Breast epithelium (tissue), 3 donors: ENCODE measurements at regions not wholly inside any gene's neighbourhood (a gene's known extent, or its start where the extent isn't known, plus 50 kb on each side); places are given as distances from the start of the nearest gene placed in this dataset.

Experiments used
- CTCF ChIP-seq, 3 donors: fragments of 450-650 bp; IDR thresholded peaks; one replicate each; pipeline ENCODE4 v1.5.1; 2016 to 2017; ENCODE audit warnings: antibody characterized with exemption in 3 of 3, mild to moderate bottlenecking in 3 of 3, moderate library complexity in 3 of 3
- POLR2A ChIP-seq: fragments of 450-650 bp; IDR thresholded peaks from one replicate; pipeline ENCODE4 v1.6.1; 2016; ENCODE audit warnings: antibody characterized with exemption, mild to moderate bottlenecking, moderate library complexity

GRCh38 chr2:111691164-111691875 is 192.7 kb downstream of the ANAPC1 start:
- TF ChIP-seq CTCF (IDR thresholded peaks at IDR 0.05), result no peak
- TF ChIP-seq POLR2A, result no peak
